ENCODE measurements at regions not wholly inside any gene's neighbourhood (a gene's known extent, or its start where the extent isn't known, plus 50 kb on each side); places are given as distances from the start of the nearest gene placed in this dataset.

GRCh38 chrX:137982472-137983172 is 416.7 kb downstream of the ZIC3 start:
- TF ChIP-seq POLR2A (IDR thresholded peaks at IDR 0.05) (no peak), CTCF (IDR thresholded peaks at IDR 0.05) (no peak), POLR2AphosphoS5 (IDR thresholded peaks at IDR 0.05) (no peak)
- Histone ChIP-seq H3K9me3 (no peaks in the 10 kb centered on the region), H3K36me3 (no peaks in the 10 kb centered on the region), H3K4me1 (no peaks in the 10 kb centered on the region), H3K27ac (no peak overlapping the region), H3K4me3 (no peak overlapping the region), H3K27me3 (peaks cover 0 to 20% of the 10 kb centered on the region in 2 donors)
- DNase-seq (ENCODE audit: low spot score in 2 of 2) = no peak
- intact Hi-C loops (cut with DNase I; ENCODE audit: low total_unique reads) = no loop called here

- Histone ChIP-seq H3K36me3 (no peaks in the 10 kb centered on the region), H3K27ac (no peak overlapping the region), H3K4me1 (no peaks in the 10 kb centered on the region), H3K27me3 (peaks cover 0 to 22% of the 10 kb centered on the region in 2 donors), H3K4me3 (no peak overlapping the region), H3K9me3 (no peaks in the 10 kb centered on the region)
- TF ChIP-seq POLR2A (IDR thresholded peaks at IDR 0.05) (no peak), CTCF (IDR thresholded peaks at IDR 0.05) (no peak), POLR2AphosphoS5 (IDR thresholded peaks at IDR 0.05) (no peak)
- intact Hi-C loops (cut with DNase I; ENCODE audit: low total_unique reads) = no loop called here
- no peak for DNase-seq (ENCODE audit: low spot score in 2 of 2)
Observed at GRCh38 chrX:137988470-137988869, 422.5 kb downstream of the ZIC3 start.

GRCh38 chrX:137998619-137999018 is 432.7 kb downstream of the ZIC3 start:
- Histone ChIP-seq H3K9me3 (no peaks in the 10 kb centered on the region), H3K27ac (no peak overlapping the region), H3K36me3 (no peaks in the 10 kb centered on the region), H3K4me1 (no peaks in the 10 kb centered on the region), H3K27me3 (peaks cover 0 to 16% of the 10 kb centered on the region in 2 donors), H3K4me3 (no peak overlapping the region)
- intact Hi-C loops (cut with DNase I; ENCODE audit: low total_unique reads) = no loop called here
- no peak for DNase-seq (ENCODE audit: low spot score in 2 of 2)
- no peak for TF ChIP-seq POLR2A (IDR thresholded peaks at IDR 0.05)
- no peak for TF ChIP-seq CTCF (IDR thresholded peaks at IDR 0.05)
- TF ChIP-seq POLR2AphosphoS5 (IDR thresholded peaks at IDR 0.05) = no peak

- no peak for DNase-seq (ENCODE audit: low spot score in 2 of 2)
- Histone ChIP-seq H3K9me3 (no peaks in the 10 kb centered on the region), H3K4me1 (no peaks in the 10 kb centered on the region), H3K36me3 (no peaks in the 10 kb centered on the region), H3K27ac (no peak overlapping the region), H3K4me3 (no peak overlapping the region), H3K27me3 (peaks cover 0 to 14% of the 10 kb centered on the region in 2 donors)
- TF ChIP-seq CTCF (IDR thresholded peaks at IDR 0.05) (no peak), POLR2A (IDR thresholded peaks at IDR 0.05) (no peak), POLR2AphosphoS5 (IDR thresholded peaks at IDR 0.05) (no peak)
- intact Hi-C loops (cut with DNase I; ENCODE audit: low total_unique reads) = no loop called here
Observed at GRCh38 chrX:137999071-137999470, 433.1 kb downstream of the ZIC3 start.

- Histone ChIP-seq H3K4me3 (no peak overlapping the region), H3K4me1 (no peaks in the 10 kb centered on the region), H3K9me3 (no peaks in the 10 kb centered on the region), H3K36me3 (no peaks in the 10 kb centered on the region), H3K27ac (no peak overlapping the region), H3K27me3 (peaks cover 0 to 10% of the 10 kb centered on the region in 2 donors)
- DNase-seq (ENCODE audit: low spot score in 2 of 2) = no peak
- intact Hi-C loops (cut with DNase I; ENCODE audit: low total_unique reads) = no loop called here
- TF ChIP-seq CTCF (IDR thresholded peaks at IDR 0.05) (no peak), POLR2AphosphoS5 (IDR thresholded peaks at IDR 0.05) (no peak), POLR2A (IDR thresholded peaks at IDR 0.05) (no peak)
Observed at GRCh38 chrX:137999552-137999951, 433.6 kb downstream of the ZIC3 start.

Measured in breast epithelium (tissue), 4 donors.